ENCODE measurements at regions not wholly inside any gene's neighbourhood (a gene's known extent, or its start where the extent isn't known, plus 50 kb on each side); places are given as distances from the start of the nearest gene placed in this dataset.

DNA sequence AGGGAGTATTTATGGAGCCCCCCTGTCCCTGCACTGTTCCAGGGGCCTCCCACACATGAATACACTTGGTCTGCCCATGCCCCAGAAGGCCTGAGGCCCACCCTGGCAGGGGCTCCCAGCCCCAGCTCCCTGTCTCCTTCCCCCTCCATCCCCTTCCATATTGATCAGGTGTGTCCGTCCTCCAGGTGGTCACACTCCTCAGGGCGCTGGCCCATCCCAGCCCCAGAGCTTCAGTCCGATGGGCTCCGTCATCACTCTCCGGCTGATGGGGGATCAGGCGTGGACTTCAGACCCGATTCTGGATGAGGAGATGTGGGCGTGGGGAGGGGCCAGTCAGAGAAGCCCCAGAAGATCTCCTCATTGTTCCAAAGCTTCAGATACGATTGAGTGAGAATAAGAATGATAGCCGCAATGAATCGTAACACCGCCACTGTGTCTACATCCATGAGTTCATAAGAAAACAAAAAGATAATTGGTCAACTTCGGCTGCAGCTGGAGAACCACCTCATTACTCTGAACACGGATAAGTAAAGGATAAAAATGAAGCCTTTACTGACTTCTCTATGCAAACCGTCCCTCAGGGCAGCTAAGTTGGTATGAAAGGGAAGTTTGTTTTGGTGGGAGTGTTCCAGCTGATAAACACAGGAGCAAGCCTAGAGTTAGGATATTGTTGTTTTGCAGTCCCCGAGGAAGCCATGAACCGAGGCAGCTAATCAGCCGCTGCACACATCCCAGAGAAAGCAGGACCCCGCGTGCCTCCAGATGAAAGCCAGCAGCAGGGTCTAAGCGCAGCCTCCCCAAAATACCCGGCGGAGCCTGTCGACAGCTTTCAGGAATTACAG lies 279.5 kb downstream of the NDUFA10 start:
- TF ChIP-seq TAF1 (IDR thresholded peaks at IDR 0.05; ENCODE audit: borderline replicate concordance, insufficient read depth, low read length): no peak
- no peak for TF ChIP-seq FOXP2 (optimal IDR thresholded peaks at IDR 0.05; ENCODE audit: borderline replicate concordance, extremely low read depth, extremely low read length, insufficient read depth)
- TF ChIP-seq POLR2AphosphoS5 (IDR thresholded peaks at IDR 0.05; ENCODE audit: low read depth, low read length): no peak
